ENCODE measurements at regions not wholly inside any gene's neighbourhood (a gene's known extent, or its start where the extent isn't known, plus 50 kb on each side); places are given as distances from the start of the nearest gene placed in this dataset.

DNA sequence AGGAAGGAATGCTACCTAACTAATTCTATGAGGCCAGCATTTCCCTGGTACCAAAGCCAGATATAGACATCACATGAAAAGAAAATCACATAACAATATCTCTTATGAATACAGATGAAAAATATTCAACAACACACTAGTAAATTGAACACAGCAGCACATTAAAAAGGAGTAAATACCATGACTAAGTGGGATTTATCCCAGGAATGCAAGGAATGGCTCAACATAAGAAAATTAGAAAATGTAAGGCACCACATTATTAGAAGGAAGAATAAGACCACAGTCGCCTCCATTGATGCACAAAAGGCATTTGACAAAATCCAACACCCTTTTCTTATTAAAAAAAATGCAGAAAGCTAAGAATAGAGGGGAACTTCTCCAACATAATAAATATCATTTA, 133.9 kb downstream of the TTC32 start:
- Histone ChIP-seq H3K9me3 (ENCODE audit: low read length) (no peaks in the 10 kb centered on the region), H3K27me3 (ENCODE audit: insufficient read depth, low read length, poor library complexity, severe bottlenecking) (no peaks in the 10 kb centered on the region), H3K4me3 (ENCODE audit: low read length) (no peak overlapping the region), H3K4me1 (ENCODE audit: insufficient read depth, low read length) (no peaks in the 10 kb centered on the region), H3K36me3 (ENCODE audit: insufficient read depth, low read length) (no peaks in the 10 kb centered on the region), H3K27ac (ENCODE audit: low read depth, low read length) (no peak overlapping the region)
- ChIA-PET CTCF (no interaction called here), POLR2A (no interaction called here)
- no peak for DNase-seq
- Mint-ChIP-seq H3K27ac (no peak overlapping the region), H3K4me3 (no peak overlapping the region), H3K27me3 (peaks cover 2 to 3% of the 10 kb centered on the region in 2 donors), H3K9me3 (no peaks in the 10 kb centered on the region), H3K4me1 (no peaks in the 10 kb centered on the region), H3K36me3 (peaks cover 0 to 1% (median 0%) of the 10 kb centered on the region in 3 donors)

DNA sequence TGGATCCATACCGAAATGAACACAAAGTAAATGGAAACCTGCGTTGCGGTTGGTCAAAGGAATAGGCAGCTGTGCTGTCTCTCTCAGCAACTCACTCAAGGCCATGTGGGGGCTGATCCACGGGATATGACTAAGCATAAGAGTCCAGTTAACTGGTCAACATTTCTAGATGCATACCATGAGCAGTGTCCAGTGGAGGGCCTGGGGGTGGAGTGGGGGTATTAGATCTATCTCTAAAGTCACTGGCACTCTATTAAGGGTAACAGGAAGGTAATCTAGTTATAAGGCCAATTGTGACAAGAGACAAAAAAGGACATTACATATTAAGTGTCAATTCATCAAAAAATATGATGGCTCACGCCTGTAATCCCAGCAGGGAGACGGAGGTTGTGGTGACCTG, 136.8 kb downstream of the TTC32 start:
- no peak overlapping the region for H3K4me3 Mint-ChIP-seq
- no peak overlapping the region for H3K27ac Mint-ChIP-seq
- ChIA-PET CTCF (no interaction called here), POLR2A (no interaction called here)
- H3K4me1 ChIP-seq (ENCODE audit: insufficient read depth, low read length): no peaks in the 10 kb centered on the region
- H3K9me3 ChIP-seq (ENCODE audit: low read length): no peaks in the 10 kb centered on the region
- no peak overlapping the region for H3K27ac ChIP-seq (ENCODE audit: low read depth, low read length)
- DNase-seq: no peak
- H3K4me1 Mint-ChIP-seq: no peaks in the 10 kb centered on the region
- H3K27me3 Mint-ChIP-seq: peaks cover 3 to 6% of the 10 kb centered on the region in 2 donors
- H3K27me3 ChIP-seq (ENCODE audit: insufficient read depth, low read length, poor library complexity, severe bottlenecking): no peaks in the 10 kb centered on the region
- H3K36me3 Mint-ChIP-seq: peaks cover 0 to 1% (median 0%) of the 10 kb centered on the region in 3 donors
- H3K36me3 ChIP-seq (ENCODE audit: insufficient read depth, low read length): no peaks in the 10 kb centered on the region
- H3K9me3 Mint-ChIP-seq: no peaks in the 10 kb centered on the region
- H3K4me3 ChIP-seq (ENCODE audit: low read length): no peak overlapping the region

DNA sequence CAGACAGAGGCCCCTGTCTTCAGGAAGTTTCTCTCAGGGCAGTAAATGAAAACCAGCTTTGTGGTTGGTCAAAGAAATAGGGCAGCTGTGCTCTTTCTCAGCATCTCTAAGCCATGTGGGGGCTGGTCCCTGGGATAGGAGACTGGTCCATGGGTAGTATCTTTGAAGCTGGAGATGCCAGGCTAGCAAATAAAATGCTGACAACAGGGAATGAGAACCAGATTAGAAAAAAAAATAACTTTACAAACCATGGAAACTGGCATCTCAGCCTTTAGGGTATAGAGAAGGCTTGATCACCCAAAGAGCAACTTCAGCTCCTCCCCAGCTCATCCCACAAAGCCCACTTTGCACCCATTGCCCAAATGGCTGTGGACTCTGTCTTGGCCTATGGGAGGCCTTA, 138.1 kb downstream of the TTC32 start:
- Mint-ChIP-seq H3K9me3 (no peaks in the 10 kb centered on the region), H3K27me3 (peaks cover 3 to 8% of the 10 kb centered on the region in 2 donors), H3K36me3 (peaks cover 0 to 1% (median 0%) of the 10 kb centered on the region in 3 donors), H3K27ac (no peak overlapping the region), H3K4me1 (no peaks in the 10 kb centered on the region), H3K4me3 (no peak overlapping the region)
- H3K27ac ChIP-seq (ENCODE audit: low read depth, low read length): no peak overlapping the region
- POLR2A ChIA-PET: no interaction called here
- no peaks in the 10 kb centered on the region for H3K9me3 ChIP-seq (ENCODE audit: low read length)
- H3K36me3 ChIP-seq (ENCODE audit: insufficient read depth, low read length): no peaks in the 10 kb centered on the region
- H3K27me3 ChIP-seq (ENCODE audit: insufficient read depth, low read length, poor library complexity, severe bottlenecking): no peaks in the 10 kb centered on the region
- H3K4me1 ChIP-seq (ENCODE audit: insufficient read depth, low read length): no peaks in the 10 kb centered on the region
- CTCF ChIA-PET: no interaction called here
- no peak for DNase-seq
- H3K4me3 ChIP-seq (ENCODE audit: low read length): no peak overlapping the region

DNA sequence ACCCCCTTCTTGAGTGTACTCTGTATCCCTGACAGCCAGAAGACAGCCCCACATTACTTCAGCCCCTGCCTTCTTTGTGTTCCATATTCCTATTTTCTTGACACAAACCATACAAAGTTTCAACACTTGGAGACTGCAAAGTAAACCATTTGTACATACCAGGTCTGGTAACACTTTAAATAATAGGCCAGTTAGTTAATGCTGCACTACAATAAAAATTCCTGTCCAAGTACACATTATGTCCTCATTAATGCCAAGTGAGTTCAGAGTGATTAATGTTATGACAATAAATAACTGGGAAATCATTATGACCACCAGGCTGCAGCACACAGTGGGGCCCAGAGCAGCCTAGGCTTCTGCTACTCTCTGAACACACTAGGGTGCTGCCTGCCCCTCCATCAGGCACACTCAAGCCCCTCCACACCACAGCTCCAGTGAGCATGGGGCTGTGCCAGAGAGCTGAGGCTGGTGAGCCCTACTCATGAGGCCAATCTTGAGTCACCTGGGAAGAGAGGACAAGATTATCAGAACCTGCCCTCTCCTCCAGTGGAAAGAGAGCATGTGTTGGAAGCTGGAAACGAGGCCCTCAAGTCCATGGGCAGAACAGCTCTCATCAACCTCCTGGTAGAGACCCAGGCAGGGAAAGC, 138.7 kb downstream of the TTC32 start:
- DNase-seq: no peak
- CTCF ChIA-PET: no interaction called here

DNA sequence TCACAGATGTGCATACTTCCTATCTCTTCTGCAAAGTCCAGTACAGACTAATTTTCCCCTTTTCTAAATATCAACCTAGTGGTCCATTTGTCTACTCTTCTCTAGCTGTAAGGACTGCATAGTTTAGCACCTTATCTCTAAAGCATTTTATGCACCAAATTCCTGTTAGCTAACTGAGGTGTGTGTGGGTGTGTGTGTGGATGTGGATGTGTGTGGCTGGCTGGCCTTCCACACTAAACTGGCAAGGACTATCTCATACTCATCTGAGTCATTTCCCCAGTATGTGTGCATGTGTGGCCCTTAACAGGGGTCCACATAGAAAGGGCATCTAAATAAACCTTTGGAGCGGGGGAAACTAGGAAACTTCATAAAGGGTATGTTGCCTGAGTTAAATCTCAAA, 139.6 kb downstream of the TTC32 start:
- ChIA-PET POLR2A (no interaction called here), CTCF (no interaction called here)
- Mint-ChIP-seq H3K4me1 (no peaks in the 10 kb centered on the region), H3K27ac (no peak overlapping the region), H3K27me3 (peaks cover 3 to 10% of the 10 kb centered on the region in 2 donors), H3K9me3 (no peaks in the 10 kb centered on the region), H3K4me3 (no peak overlapping the region), H3K36me3 (peaks cover 0 to 1% (median 0%) of the 10 kb centered on the region in 3 donors)
- Histone ChIP-seq H3K9me3 (ENCODE audit: low read length) (no peaks in the 10 kb centered on the region), H3K27me3 (ENCODE audit: insufficient read depth, low read length, poor library complexity, severe bottlenecking) (no peaks in the 10 kb centered on the region), H3K4me1 (ENCODE audit: insufficient read depth, low read length) (no peaks in the 10 kb centered on the region), H3K36me3 (ENCODE audit: insufficient read depth, low read length) (no peaks in the 10 kb centered on the region), H3K27ac (ENCODE audit: low read depth, low read length) (no peak overlapping the region), H3K4me3 (ENCODE audit: low read length) (no peak overlapping the region)
- DNase-seq: no peak

More for the DNA sequence above, 138.7 kb downstream of the TTC32 start:
- H3K27ac Mint-ChIP-seq: no peak overlapping the region
- no peaks in the 10 kb centered on the region for H3K4me1 ChIP-seq (ENCODE audit: insufficient read depth, low read length)
- H3K27ac ChIP-seq (ENCODE audit: low read depth, low read length): no peak overlapping the region
- no peaks in the 10 kb centered on the region for H3K36me3 ChIP-seq (ENCODE audit: insufficient read depth, low read length)
- H3K4me1 Mint-ChIP-seq: no peaks in the 10 kb centered on the region
- peaks cover 0 to 1% (median 0%) of the 10 kb centered on the region in 3 donors for H3K36me3 Mint-ChIP-seq
- H3K9me3 ChIP-seq (ENCODE audit: low read length): no peaks in the 10 kb centered on the region
- no peaks in the 10 kb centered on the region for H3K9me3 Mint-ChIP-seq
- POLR2A ChIA-PET: no interaction called here
- no peak overlapping the region for H3K4me3 ChIP-seq (ENCODE audit: low read length)
- peaks cover 3 to 10% of the 10 kb centered on the region in 2 donors for H3K27me3 Mint-ChIP-seq
- no peak overlapping the region for H3K4me3 Mint-ChIP-seq
- H3K27me3 ChIP-seq (ENCODE audit: insufficient read depth, low read length, poor library complexity, severe bottlenecking): no peaks in the 10 kb centered on the region

DNA sequence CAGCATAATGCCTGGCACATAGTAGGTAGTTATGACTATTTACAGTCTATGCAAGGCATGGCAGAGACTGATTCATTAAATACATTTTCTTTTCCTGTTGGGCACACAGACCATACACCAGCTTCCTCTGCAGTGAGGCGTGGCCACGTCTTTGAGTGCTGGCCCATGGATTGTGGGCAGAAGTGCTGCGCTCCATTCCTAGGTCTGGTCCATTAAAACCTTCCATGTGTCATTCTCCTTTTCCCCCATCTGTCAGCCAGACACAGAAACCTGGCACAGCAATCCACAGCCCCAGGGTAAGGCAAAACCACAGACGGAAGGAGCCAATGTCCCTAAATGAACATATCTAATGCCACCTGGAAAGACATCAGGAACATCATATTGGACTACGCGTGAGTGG, 141.9 kb downstream of the TTC32 start:
- Histone ChIP-seq H3K4me3 (ENCODE audit: low read length) (no peak overlapping the region), H3K9me3 (ENCODE audit: low read length) (no peaks in the 10 kb centered on the region), H3K36me3 (ENCODE audit: insufficient read depth, low read length) (no peaks in the 10 kb centered on the region), H3K27me3 (ENCODE audit: insufficient read depth, low read length, poor library complexity, severe bottlenecking) (no peaks in the 10 kb centered on the region), H3K4me1 (ENCODE audit: insufficient read depth, low read length) (no peaks in the 10 kb centered on the region), H3K27ac (ENCODE audit: low read depth, low read length) (no peak overlapping the region)
- Mint-ChIP-seq H3K9me3 (no peaks in the 10 kb centered on the region), H3K36me3 (no peaks in the 10 kb centered on the region), H3K4me1 (no peaks in the 10 kb centered on the region), H3K27me3 (peaks cover 2 to 12% of the 10 kb centered on the region in 2 donors), H3K4me3 (no peak overlapping the region), H3K27ac (no peak overlapping the region)
- CTCF ChIA-PET: no interaction called here
- no peak for DNase-seq
- POLR2A ChIA-PET: no interaction called here

DNA sequence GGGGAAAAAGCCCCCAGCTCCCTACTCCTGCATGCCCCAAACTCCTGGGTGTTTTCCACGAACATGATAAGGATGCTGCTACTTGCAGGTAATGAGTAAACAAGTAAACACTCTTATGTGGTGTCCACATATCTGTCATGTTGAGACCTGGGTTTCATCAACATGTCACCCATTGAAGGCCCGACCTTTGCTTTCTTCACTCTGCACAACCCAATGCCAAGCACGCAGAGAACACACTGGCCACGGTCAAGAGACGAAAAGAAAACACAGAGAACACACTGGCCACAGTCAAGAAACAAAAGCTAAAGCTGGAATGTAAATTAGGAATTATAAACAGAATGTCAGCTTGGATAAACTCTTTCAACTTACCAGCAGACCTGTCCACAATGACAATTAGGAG, 143.1 kb downstream of the TTC32 start:
- no peak overlapping the region for H3K27ac Mint-ChIP-seq
- DNase-seq: no peak
- H3K9me3 Mint-ChIP-seq: no peaks in the 10 kb centered on the region
- Histone ChIP-seq H3K4me1 (ENCODE audit: insufficient read depth, low read length) (no peaks in the 10 kb centered on the region), H3K4me3 (ENCODE audit: low read length) (no peak overlapping the region), H3K27me3 (ENCODE audit: insufficient read depth, low read length, poor library complexity, severe bottlenecking) (no peaks in the 10 kb centered on the region), H3K27ac (ENCODE audit: low read depth, low read length) (no peak overlapping the region), H3K9me3 (ENCODE audit: low read length) (no peaks in the 10 kb centered on the region), H3K36me3 (ENCODE audit: insufficient read depth, low read length) (no peaks in the 10 kb centered on the region)
- no peaks in the 10 kb centered on the region for H3K36me3 Mint-ChIP-seq
- ChIA-PET POLR2A (no interaction called here), CTCF (no interaction called here)
- H3K4me3 Mint-ChIP-seq: no peak overlapping the region
- H3K27me3 Mint-ChIP-seq: peaks cover 8 to 13% of the 10 kb centered on the region in 2 donors
- H3K4me1 Mint-ChIP-seq: no peaks in the 10 kb centered on the region

DNA sequence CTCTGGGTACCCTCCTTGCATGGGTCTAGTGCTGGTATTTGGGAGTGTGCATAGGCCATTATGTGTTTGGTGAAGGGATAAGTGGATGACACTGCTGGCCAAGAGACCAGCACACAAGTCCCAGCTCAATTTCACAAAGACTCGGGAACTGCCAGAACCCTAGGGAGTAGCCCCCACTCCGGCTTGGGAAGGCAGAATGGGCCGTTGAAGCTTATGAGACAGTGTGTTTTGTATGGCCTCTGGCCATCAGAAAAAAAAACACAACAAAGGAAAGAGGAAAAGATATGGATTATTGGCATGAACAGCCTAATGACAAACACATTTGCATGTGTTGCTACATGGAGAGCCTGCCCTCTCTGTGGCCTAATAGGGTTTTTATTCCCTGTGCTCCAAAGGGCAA, 144.2 kb downstream of the TTC32 start:
- Mint-ChIP-seq H3K36me3 (no peaks in the 10 kb centered on the region), H3K4me1 (no peaks in the 10 kb centered on the region), H3K9me3 (no peaks in the 10 kb centered on the region), H3K4me3 (no peak overlapping the region), H3K27ac (no peak overlapping the region), H3K27me3 (peaks cover 9 to 10% of the 10 kb centered on the region in 2 donors)
- no peaks in the 10 kb centered on the region for H3K4me1 ChIP-seq (ENCODE audit: insufficient read depth, low read length)
- CTCF ChIA-PET: no interaction called here
- no peak overlapping the region for H3K27ac ChIP-seq (ENCODE audit: low read depth, low read length)
- H3K27me3 ChIP-seq (ENCODE audit: insufficient read depth, low read length, poor library complexity, severe bottlenecking): no peaks in the 10 kb centered on the region
- H3K4me3 ChIP-seq (ENCODE audit: low read length): no peak overlapping the region
- no peaks in the 10 kb centered on the region for H3K9me3 ChIP-seq (ENCODE audit: low read length)
- H3K36me3 ChIP-seq (ENCODE audit: insufficient read depth, low read length): no peaks in the 10 kb centered on the region
- POLR2A ChIA-PET: no interaction called here
- DNase-seq: no peak

DNA sequence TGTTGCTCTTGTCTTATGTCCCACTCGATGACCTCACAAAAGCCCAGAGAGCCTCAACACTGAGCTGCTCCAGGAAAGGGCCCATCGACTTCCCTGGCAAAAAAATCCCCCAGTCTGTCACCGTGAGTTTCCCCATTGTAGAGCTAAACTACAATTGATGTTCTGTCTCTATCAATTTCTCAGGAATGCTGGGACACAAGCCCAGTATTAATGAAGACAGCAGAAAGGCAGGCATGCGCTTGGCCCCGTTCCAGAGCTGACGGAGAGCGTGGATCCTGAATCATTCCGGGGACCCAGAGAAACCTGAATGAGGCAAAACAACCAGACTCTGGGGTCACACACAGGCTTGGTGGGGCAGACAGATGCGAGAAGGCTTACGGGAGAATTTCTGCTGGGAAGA, 146.9 kb downstream of the TTC32 start:
- Histone ChIP-seq H3K27ac (ENCODE audit: low read depth, low read length) (no peak overlapping the region), H3K4me1 (ENCODE audit: insufficient read depth, low read length) (no peaks in the 10 kb centered on the region), H3K36me3 (ENCODE audit: insufficient read depth, low read length) (no peaks in the 10 kb centered on the region), H3K9me3 (ENCODE audit: low read length) (no peaks in the 10 kb centered on the region), H3K4me3 (ENCODE audit: low read length) (no peak overlapping the region), H3K27me3 (ENCODE audit: insufficient read depth, low read length, poor library complexity, severe bottlenecking) (no peaks in the 10 kb centered on the region)
- H3K36me3 Mint-ChIP-seq: no peaks in the 10 kb centered on the region
- ChIA-PET POLR2A (no interaction called here), CTCF (no interaction called here)
- H3K27me3 Mint-ChIP-seq: peaks cover 12 to 24% of the 10 kb centered on the region in 2 donors
- no peak for DNase-seq
- no peak overlapping the region for H3K4me3 Mint-ChIP-seq
- H3K4me1 Mint-ChIP-seq: no peaks in the 10 kb centered on the region
- H3K9me3 Mint-ChIP-seq: no peaks in the 10 kb centered on the region
- H3K27ac Mint-ChIP-seq: no peak overlapping the region

All from CD8-positive, alpha-beta memory T cell (primary cell).